ENCODE measurements at regions not wholly inside any gene's neighbourhood (a gene's known extent, or its start where the extent isn't known, plus 50 kb on each side); places are given as distances from the start of the nearest gene placed in this dataset.
"Not testable (repeated sequence)": the region's sequence is repeated elsewhere in the genome, so short reads cannot be mapped to it uniquely, and the experiment has no call there.

DNA sequence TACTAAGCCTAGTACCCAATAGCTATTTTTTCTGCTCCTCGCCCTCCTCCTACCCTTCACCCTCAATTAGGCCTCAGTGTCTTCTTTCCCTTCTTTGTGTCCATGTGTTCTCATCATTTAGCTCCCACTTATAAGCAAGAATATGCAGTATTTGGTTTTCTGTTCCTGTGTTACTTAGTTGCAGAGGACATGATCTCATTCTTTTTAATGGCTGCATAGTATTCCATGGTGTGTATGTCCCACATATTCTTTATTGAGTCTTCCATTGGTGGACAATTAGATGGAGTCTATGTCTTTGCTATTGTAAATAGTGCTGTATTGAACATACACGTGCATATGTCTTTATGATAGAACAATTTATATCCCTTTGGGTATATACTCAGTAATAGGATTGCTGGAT is 106.9 kb upstream of the NR5A2 start:
- DNase-seq (ENCODE audit: extremely low read depth, low read depth), result no peak

GRCh38 chr1:199929556-199929955 is 98.0 kb upstream of the NR5A2 start:
- no peak for DNase-seq (ENCODE audit: extremely low read depth, low read depth)

- not testable (repeated sequence) for DNase-seq (ENCODE audit: extremely low read depth, low read depth)
These were observed 97.4 kb upstream of the NR5A2 start for GRCh38 chr1:199930067-199930466.

- DNase-seq (ENCODE audit: extremely low read depth, low read depth), result peak; percentile 40
These were observed 95.7 kb upstream of the NR5A2 start for GRCh38 chr1:199931666-199932377.

DNA sequence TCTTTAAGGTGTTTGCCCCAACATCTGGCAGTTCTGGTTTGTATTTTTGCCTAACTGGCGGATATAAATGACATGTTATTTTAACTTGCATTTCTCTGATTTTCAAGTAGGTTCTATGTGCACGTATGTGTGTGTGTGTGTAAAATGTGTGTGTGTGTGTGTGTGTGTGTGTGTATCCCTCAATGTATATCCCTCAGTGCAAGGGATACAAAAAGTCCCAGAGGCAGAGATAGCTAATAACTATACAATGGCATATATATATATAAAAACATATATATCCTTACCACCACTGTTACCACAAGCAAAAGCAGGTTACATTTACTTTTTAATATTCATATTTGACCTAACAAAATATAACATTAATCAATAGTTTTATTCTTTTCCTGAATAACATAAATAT is 95.0 kb upstream of the NR5A2 start:
- no peak for DNase-seq (ENCODE audit: extremely low read depth, low read depth)

DNA sequence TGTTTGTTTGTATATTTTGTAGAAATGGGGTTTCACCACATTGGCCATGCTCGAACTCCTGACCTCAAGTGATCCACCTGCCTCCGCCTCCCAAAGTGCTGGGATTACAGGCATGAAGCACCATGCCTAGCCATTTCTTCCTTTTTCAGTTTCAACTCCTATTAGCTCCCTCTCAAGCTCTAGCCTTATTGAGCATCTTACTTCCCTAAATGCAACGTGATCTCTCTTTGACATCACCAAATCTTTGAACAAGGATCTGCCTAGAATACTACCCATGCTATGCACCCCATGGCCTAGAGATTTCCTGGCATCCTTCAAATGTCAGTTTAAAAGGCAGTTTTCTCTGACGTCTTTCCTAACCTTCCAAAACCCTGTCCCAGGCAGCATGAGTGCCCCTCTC is 91.1 kb upstream of the NR5A2 start:
- DNase-seq (ENCODE audit: extremely low read depth, low read depth), result no peak

DNA sequence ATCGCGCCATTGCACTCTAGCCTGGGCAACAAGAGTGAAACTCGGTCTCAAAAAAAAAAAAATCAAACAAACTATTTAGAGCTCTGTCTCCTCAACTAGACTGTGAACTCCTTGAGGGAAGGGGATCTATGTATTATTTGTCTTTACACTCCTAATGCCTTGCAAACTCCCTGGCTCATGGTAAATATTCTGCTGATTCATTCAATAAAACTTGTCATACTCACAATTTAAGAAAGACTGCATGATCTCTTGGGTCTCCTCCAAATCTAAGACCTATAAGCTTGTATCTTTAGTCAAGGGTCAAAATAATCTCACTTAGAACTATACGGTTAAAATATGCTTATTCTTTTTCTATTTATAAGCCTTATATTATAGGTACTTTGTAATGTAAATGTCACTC is 90.3 kb upstream of the NR5A2 start:
- no peak for DNase-seq (ENCODE audit: extremely low read depth, low read depth)

DNA sequence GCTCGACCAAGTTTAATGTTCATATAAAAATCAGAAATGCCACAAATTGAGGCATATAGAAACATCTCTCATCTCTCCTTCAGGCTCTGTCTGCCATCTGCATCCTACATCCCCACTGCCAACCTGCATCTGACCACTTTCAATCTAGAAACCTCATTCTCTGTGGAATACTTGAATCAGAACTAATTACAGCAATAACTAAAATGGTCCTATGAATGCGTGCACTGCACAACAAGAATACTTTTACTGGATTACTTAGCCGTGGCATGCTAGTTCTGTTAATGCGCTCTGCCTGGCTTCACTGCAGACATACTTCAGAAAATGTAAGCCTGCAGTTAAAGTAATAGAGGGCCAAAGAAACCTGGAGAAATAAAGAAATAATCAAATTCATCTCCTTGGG is 89.8 kb upstream of the NR5A2 start:
- DNase-seq (ENCODE audit: extremely low read depth, low read depth), result no peak

DNA sequence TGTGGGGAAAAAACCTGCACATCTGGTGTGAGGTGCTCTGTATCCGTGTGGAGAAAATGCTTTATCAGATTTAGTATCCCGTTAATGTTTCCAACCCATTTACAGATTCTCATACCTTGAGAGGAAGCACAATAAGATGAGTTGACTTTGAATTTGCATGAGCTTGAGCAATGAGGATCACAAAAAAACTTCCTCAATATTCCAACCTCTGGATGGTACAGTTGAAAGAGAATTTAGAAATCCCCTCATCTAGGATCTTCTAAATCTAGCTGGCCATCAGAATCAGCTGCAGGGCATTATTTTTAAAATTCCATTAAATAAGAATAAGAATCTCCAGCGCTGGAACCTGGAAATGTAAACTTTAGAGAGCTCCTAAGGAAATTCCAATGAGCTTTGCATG is 82.5 kb upstream of the NR5A2 start:
- DNase-seq (ENCODE audit: extremely low read depth, low read depth), result no peak

- no peak for DNase-seq (ENCODE audit: extremely low read depth, low read depth)
These were observed 81.9 kb upstream of the NR5A2 start for GRCh38 chr1:199945591-199945990.

DNA sequence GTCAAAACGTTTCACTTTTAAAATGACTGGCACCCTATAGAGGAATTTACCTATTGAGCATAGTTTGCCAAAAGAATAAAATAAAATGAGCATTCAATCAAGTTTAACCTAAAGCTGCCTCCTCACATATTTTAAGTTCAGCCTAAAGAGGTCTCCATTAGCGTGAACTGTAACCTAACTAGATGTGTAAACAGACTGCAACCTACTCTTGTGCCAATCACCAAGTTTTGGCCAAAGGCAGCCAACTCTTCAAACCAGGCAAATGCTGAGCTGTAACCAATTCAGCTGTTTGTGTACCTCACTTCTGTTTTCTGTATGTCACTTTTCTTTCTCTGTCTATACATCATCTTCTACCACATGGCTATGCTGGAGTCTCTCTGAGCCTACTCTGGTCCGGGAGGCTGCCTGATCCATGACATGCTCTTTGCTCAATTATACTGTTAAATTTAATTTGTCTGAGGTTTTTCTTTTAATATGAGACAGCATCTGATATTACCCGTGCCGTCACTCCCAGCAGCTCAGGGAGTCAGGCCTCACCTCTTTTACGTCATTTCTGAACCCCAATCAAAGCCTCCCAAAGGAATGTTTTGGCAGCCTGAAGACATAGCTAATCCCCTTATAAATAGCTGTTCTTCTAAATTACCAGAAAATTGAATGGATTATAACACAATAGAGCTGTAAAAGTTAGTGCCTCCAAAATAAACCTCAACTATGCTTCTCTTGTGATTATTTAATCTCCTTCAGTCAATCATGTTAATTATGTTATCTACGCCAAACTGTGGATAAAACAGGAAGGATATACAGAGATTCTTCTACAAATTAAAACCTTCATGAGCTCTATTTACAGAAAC is 81.0 kb upstream of the NR5A2 start:
- DNase-seq (ENCODE audit: extremely low read depth, low read depth), result no peak

- DNase-seq (ENCODE audit: extremely low read depth, low read depth), result peak; percentile 23
These were observed 78.8 kb upstream of the NR5A2 start for GRCh38 chr1:199948587-199949280.

GRCh38 chr1:199951005-199951404 is 76.5 kb upstream of the NR5A2 start:
- DNase-seq (ENCODE audit: extremely low read depth, low read depth), result not testable (repeated sequence)

DNA sequence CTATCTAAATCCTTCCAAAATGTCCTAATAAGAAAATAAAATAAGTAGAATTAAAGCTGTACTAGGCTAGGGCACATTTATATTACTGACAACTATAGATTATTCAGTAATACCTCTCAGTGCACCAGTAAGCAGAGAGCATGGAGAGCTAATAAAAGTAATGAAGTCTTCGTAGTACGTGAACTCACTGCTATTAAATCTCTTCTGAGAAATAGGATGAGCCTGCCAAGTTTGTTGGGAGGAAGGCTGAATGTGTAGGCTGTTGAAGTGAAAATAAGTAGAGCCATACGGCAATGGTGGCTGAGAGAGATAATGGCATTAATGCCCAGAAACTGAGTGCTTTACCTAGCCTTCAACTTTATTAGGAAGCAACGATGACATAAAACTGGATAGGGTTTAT is 73.9 kb upstream of the NR5A2 start:
- DNase-seq (ENCODE audit: extremely low read depth, low read depth), result no peak

- no peak for DNase-seq (ENCODE audit: extremely low read depth, low read depth)
These were observed 72.8 kb upstream of the NR5A2 start for GRCh38 chr1:199954699-199955098.

DNA sequence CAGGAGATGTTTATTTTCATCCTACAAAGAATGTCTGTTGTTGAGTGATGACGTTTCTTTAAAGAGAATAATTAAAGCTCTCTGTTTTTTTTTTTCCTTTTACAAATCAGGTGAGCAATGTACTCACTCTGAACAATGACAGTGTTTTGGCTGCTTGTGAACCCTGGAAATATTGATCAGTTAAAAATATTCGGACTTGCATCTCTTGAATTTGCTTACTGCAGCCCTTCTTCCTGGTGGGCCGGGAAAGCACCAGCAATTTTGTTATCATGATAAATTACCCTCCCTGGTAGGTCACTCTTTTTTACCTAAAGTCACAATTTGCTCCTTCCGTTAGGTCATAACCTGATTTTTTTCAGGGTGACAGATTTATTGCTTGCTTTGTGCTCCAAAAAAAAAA is 72.3 kb upstream of the NR5A2 start:
- no peak for DNase-seq (ENCODE audit: extremely low read depth, low read depth)

DNA sequence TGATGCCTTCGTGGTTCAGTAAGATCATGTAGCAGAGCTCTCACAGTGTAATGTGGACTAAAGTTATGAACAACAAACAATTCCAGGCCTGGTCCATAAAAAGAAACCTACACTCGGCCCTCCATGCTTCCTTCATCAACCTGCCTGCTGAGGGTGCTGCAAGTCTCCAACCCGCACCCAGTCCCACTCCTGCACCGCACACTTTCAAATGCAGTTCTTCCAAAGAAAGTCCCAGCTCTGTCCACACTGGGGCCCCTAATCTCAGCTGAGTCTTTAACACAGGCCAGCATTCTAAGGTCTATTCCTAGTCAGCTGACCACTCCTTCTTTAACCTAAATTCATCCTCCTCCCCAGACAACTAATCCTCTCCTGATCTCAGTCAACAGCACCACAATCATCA is 71.5 kb upstream of the NR5A2 start:
- DNase-seq (ENCODE audit: extremely low read depth, low read depth), result no peak

DNA sequence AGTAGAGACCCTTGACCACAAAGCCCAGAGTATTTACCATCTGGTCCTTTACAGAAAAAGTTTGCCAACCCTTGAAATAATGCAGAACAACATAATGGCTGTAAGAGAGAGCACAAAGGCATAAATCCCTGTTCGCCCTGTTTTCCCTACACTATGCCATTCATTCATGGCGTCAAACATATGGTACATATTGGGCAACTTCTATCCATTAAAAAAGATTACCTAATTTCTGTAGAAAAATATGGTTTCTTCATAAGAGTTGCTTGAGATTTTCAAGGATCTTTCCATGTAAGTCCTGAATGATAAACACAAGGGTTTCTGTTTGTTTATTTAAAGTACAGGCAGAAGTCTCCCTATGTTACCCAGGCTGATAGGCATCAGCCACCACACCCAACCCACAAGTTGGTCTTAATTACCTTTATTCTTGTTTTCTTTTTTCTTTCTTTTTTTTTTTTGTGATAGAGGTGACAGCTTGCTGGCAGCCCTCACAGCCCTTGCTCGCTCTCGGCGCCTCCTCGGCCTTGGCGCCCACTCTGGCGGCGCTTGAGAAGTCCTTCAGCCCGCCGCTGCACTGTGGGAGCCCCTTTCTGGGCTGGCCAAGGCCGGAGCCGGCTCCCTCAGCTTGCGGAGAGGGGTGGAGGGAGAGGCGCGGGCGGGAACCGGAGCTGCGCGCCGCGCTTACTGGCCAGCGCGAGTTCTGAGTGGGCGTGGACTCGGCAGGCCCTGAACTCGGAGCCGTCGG is 68.3 kb upstream of the NR5A2 start:
- DNase-seq (ENCODE audit: extremely low read depth, low read depth), result no peak

- no peak for DNase-seq (ENCODE audit: extremely low read depth, low read depth)
These were observed 67.8 kb upstream of the NR5A2 start for GRCh38 chr1:199959775-199960110.

- no peak for DNase-seq (ENCODE audit: extremely low read depth, low read depth)
These were observed 57.4 kb upstream of the NR5A2 start for GRCh38 chr1:199970125-199970524.

DNA sequence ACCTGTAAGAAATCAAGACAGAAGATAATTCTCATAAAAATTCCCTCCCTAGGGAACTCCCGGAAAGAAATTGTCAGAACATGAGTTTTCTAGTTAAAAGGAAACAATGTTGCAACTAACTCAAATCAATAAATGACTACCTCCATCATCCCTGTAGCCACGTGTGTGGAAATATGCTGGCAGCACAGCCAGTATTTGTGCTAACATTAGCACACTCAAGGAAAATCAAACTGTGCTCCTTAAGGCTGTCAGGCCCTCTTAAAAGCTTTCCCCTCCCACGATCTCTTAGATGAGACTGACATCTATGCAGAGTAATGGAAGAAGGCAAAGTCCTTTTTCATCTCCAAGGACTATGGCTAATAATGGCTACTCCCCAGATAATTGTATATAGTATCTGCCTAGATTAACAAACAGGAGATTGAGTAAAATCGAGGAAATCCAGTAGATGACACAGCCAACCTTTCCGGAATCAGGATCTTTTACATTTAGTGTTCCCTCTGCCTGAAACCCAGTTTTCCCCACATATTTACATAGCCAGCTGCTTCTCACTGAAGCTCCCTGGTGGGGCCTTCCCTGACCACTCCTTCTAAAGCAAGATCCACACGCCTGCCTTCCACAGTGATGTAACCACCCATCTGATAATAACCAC is 50.9 kb upstream of the NR5A2 start:
- no peak for DNase-seq (ENCODE audit: extremely low read depth, low read depth)
